Mesodermal cell (in vitro differentiated cells): ENCODE measurements at regions not wholly inside any gene's neighbourhood (a gene's known extent, or its start where the extent isn't known, plus 50 kb on each side); places are given as distances from the start of the nearest gene placed in this dataset.
"Not testable (repeated sequence)": the region's sequence is repeated elsewhere in the genome, so short reads cannot be mapped to it uniquely, and the experiment has no call there.

Experiments used
- H3K27ac ChIP-seq: 2 replicates; pipeline ENCODE4 v1.7.0; 2013; ENCODE audit warnings: mild to moderate bottlenecking, low read depth, low read length, moderate library complexity; ENCODE audit not compliant: severe bottlenecking
- H3K36me3 ChIP-seq: 2 replicates; pipeline ENCODE4 v1.7.1; 2013; ENCODE audit warnings: mild to moderate bottlenecking, low read length, moderate library complexity; ENCODE audit not compliant: control insufficient read depth, insufficient read depth
- H3K4me1 ChIP-seq: one replicate; pipeline ENCODE4 v1.7.1; 2013; ENCODE audit warnings: mild to moderate bottlenecking, low read length; ENCODE audit not compliant: insufficient read depth, control insufficient read depth, poor library complexity, severe bottlenecking
- H3K4me3 ChIP-seq: 2 replicates; pipeline ENCODE4 v1.7.0; 2013; ENCODE audit warnings: low read length, control low read depth, mild to moderate bottlenecking; ENCODE audit not compliant: insufficient read depth, poor library complexity, severe bottlenecking; ENCODE audit errors: extremely low read depth
- H3K9me3 ChIP-seq: 2 replicates; pipeline ENCODE4 v1.7.1; 2013; ENCODE audit warnings: mild to moderate bottlenecking, low read length, moderate library complexity; ENCODE audit not compliant: control insufficient read depth
- WGBS, 2 experiments: methylation state at CpG; one replicate each; pipeline ENCODE4 v1.1.5; 2013; ENCODE audit warnings: missing lambda C conversion rate in 2 of 2; ENCODE audit not compliant: insufficient coverage in 2 of 2; 5-methylcytosine and 5-hydroxymethylcytosine counted together

DNA sequence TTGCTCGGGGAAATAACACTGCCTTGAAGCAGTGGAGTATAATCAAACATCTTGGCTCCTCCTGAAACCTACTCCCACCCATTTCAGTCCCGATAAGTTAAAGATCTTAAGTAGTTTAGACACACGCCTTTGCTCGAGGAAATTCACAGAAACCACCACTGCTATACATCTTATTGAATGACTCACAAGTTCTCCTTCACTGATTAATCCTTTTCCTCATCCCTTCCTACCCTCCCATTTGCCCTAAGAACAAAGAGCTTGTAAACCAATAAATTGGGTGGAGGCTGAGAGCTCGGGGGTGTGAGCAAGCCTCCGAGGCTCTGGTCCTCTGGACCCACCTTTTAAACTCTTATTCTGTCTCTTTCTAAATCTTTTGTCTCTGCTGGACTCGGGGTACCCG is 86.5 kb downstream of the XCL2 start:
- H3K4me3 ChIP-seq, H3K36me3 ChIP-seq, H3K27ac ChIP-seq, H3K9me3 ChIP-seq, H3K4me1 ChIP-seq: not testable (repeated sequence)
- 73 to 83% methylated on average over 2 of the region's 8 CpGs for WGBS, 2 experiments

DNA sequence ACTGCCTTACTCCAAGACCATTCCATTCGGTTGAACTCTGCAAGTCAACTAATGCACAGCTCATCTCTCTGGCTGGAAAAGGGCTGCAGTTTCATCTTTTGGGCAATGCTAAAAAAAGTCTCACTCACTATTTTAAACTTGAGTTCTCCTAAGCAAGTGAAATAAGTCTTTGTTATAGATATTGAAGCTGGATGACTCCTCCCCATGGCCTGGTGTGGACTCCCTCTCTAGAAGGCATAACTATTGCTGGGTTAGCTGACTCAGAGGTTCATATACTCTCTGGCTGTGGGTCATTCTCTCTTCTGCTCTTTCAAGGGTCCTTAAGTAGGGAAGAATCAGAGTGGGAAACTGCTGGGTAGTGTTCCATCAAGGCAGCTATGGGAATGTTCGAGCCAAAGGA is 88.0 kb downstream of the XCL2 start:
- Histone ChIP-seq H3K9me3 (no peaks in the 10 kb centered on the region), H3K27ac (no peak overlapping the region), H3K4me3 (no peak overlapping the region), H3K4me1 (no peaks in the 10 kb centered on the region), H3K36me3 (no peaks in the 10 kb centered on the region)
- 100% methylated on average over 1 to 2 of the region's 2 CpGs for WGBS, 2 experiments

DNA sequence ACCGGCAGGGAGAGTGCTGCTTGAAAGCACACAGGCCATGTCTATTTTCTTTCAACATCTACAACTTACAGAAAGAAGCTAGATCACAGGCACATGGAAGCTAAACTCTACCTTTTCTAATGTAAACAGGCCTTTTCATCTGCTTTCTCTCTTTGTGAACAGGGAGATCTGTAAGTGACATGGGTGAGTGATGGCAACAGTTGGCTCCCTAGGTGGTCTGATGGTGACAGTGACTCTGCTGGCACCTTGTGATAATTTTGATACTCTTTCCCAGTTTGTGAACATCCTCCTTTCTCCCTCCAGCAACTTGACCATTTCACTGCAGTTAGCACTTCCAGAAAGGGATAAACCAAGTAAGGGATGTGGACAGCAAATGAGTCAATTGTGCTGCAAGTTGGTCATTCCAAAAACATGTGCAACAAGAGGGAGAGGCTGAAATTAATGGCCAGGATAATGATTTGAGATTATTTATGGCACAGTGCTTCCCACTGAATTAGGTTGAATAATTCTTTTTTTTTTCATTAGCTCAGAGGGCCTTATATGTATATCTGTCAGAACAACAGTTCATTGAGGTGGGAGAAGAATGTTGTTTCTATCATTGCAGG is 89.5 kb downstream of the XCL2 start:
- no peaks in the 10 kb centered on the region for H3K36me3 ChIP-seq
- no peaks in the 10 kb centered on the region for H3K9me3 ChIP-seq
- WGBS, 2 experiments: no CpG with 5 or more reads among the region's 1 CpG
- no peak overlapping the region for H3K27ac ChIP-seq
- H3K4me3 ChIP-seq: no peak overlapping the region
- no peaks in the 10 kb centered on the region for H3K4me1 ChIP-seq

DNA sequence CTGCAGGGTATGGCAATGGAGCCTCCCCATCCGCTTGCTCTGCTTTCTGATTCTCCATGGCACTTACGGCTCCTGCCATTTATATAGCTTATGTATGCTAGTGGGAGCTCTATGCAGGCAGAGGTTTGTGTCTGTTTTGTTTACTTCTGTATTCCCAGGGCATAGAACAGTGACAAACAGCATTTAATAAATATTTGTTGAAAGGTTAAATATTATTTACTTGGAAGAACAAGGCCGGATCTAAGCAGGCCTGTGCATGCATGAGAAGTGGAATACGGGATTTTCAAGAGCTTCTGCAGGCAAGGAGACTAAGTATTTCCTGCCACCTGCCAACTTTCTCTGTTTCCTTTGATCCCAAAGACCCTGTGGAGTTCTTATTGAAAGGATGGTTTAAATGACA is 90.7 kb downstream of the XCL2 start:
- no peak overlapping the region for H3K4me3 ChIP-seq
- H3K36me3 ChIP-seq: no peaks in the 10 kb centered on the region
- H3K4me1 ChIP-seq: no peaks in the 10 kb centered on the region
- no peaks in the 10 kb centered on the region for H3K9me3 ChIP-seq
- 81% methylated on average over 3 of the region's 4 CpGs; no CpG with 5 or more reads in 1 of the 2 experiments for WGBS, 2 experiments
- no peak overlapping the region for H3K27ac ChIP-seq

DNA sequence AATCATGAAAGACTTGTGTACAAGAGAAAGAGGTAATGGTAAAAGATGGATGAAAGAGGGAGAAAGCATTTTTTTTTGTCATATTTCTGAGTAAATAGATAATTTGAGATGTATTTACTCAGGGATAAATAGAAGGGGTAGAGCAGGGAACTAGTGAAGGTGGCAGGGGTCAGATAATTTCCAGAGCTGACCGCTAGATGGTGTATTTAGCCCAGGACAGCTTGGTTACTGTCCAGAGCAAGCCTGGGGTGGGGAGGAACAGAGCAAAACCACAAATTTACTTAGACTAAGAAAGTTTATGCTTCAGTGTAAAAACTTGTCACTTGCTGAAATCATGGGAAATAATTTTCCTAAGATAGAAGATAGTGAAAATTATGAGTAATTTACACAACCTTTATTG is 91.5 kb downstream of the XCL2 start:
- no peaks in the 10 kb centered on the region for H3K9me3 ChIP-seq
- no peaks in the 10 kb centered on the region for H3K4me1 ChIP-seq
- H3K4me3 ChIP-seq: no peak overlapping the region
- H3K27ac ChIP-seq: no peak overlapping the region
- no peaks in the 10 kb centered on the region for H3K36me3 ChIP-seq
- WGBS, 2 experiments: no CpG with 5 or more reads among the region's 1 CpG

DNA sequence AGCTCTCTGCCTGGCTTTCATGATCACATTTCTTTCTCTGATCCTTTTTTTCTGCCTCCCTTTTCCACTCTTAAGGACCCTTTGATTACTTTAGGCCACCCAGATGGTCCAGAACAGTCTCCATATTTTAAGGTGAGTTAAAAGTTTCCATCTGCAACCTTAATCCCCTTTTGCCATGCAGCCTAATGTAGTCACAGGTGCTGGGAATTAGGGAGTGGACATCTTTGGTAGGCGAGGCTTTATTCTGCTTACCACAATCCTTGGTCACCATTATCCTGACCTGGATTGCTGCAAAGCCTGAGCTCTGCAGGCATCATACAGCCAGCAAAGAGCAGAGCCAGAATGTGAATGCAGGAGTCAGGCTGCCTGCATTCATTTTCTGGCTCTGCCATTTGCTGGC is 95.9 kb downstream of the XCL2 start:
- no peaks in the 10 kb centered on the region for H3K4me1 ChIP-seq
- no peaks in the 10 kb centered on the region for H3K36me3 ChIP-seq
- H3K27ac ChIP-seq: no peak overlapping the region
- 100% methylated on average over 1 of the region's 1 CpG; no CpG with 5 or more reads in 1 of the 2 experiments for WGBS, 2 experiments
- no peak overlapping the region for H3K4me3 ChIP-seq
- no peaks in the 10 kb centered on the region for H3K9me3 ChIP-seq

DNA sequence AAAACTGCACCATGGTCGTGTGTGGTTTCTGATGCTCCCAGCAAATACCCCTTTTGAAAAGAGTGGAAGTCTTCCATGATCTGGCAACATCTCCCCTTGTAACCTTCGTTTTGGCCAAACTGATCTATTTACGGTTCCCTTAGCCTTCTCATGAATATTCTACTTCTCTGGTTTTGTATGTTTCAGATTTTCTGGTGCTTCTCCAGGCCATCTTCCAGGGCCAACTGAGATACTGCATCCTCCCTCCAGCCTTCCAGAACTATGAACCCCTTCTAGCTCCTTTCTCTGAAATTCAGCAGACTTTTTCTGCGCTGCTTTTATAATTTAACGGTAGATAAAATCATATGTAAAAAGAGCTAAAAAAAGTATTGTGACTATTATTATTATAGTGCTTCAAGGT is 97.7 kb downstream of the XCL2 start:
- H3K4me1 ChIP-seq: no peaks in the 10 kb centered on the region
- no peak overlapping the region for H3K4me3 ChIP-seq
- no peaks in the 10 kb centered on the region for H3K36me3 ChIP-seq
- no peak overlapping the region for H3K27ac ChIP-seq
- H3K9me3 ChIP-seq: no peaks in the 10 kb centered on the region
- 86 to 100% methylated on average over 3 to 4 of the region's 5 CpGs for WGBS, 2 experiments

DNA sequence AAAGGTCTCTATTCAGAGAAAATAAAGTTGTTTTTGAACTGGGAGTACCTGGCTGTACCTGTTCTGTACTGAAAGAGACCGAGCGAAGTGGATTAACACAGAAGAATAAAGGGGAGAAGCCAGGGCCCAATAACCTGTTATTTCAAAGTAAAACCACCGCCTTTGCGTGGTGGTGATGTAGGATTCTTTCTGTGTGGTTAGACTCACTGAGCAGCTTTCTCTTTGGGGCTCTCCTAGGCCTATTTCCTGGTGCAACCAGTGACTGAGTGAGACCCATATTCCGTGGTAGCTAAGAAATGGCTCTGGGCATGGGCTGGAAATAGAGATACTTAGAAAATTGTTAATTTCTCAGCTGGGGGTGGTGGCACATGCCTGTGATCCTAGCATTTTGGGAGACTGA is 99.9 kb downstream of the XCL2 start:
- Histone ChIP-seq H3K36me3 (no peaks in the 10 kb centered on the region), H3K9me3 (no peaks in the 10 kb centered on the region), H3K4me3 (no peak overlapping the region), H3K4me1 (no peaks in the 10 kb centered on the region), H3K27ac (no peak overlapping the region)
- 78 to 84% methylated on average over 3 to 5 of the region's 5 CpGs for WGBS, 2 experiments

DNA sequence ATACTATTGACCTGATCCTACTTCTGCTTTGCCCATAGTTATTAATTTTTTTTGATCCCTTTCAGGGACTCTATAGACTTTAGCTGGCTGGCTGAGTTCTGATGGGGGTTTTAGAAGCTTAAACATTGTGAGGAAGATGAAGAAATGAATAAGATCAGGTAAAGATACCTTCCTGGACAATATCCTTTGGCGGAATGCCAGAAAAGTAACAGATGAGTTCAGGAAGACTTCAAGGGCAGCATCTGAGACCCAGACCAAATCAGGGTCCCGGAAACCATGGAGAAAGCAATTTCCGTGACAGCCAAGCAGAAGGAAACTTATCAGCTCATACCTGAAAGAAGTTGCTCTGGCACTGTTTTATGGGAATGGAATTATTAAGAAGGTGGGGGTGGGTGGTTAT is 100.4 kb downstream of the XCL2 start:
- H3K27ac ChIP-seq: no peak overlapping the region
- no peak overlapping the region for H3K4me3 ChIP-seq
- no peaks in the 10 kb centered on the region for H3K36me3 ChIP-seq
- WGBS, 2 experiments: 100% methylated on average over 3 of the region's 3 CpGs
- H3K4me1 ChIP-seq: no peaks in the 10 kb centered on the region
- H3K9me3 ChIP-seq: no peaks in the 10 kb centered on the region

DNA sequence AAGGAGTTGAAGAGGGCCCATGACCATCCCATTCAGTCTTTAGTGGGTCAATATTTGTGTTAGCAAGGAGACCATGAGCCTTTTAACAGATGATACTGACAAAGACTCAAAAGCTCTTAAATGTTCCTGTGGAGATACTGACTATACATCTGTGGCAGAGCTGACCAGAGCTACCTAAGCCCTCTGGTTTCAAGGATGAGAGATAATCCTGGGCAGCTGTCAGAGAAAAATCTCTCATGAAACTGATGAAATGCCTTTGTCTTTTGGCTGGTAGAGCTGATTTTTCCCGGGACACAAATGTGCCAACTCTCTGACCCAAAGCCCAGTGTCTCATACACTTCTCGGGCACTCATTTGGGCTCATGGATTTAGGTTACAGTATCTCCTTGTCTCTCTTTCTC is 100.9 kb downstream of the XCL2 start:
- no peaks in the 10 kb centered on the region for H3K36me3 ChIP-seq
- 80 to 86% methylated on average over 1 of the region's 2 CpGs for WGBS, 2 experiments
- H3K9me3 ChIP-seq: no peaks in the 10 kb centered on the region
- H3K27ac ChIP-seq: no peak overlapping the region
- H3K4me3 ChIP-seq: no peak overlapping the region
- no peaks in the 10 kb centered on the region for H3K4me1 ChIP-seq

DNA sequence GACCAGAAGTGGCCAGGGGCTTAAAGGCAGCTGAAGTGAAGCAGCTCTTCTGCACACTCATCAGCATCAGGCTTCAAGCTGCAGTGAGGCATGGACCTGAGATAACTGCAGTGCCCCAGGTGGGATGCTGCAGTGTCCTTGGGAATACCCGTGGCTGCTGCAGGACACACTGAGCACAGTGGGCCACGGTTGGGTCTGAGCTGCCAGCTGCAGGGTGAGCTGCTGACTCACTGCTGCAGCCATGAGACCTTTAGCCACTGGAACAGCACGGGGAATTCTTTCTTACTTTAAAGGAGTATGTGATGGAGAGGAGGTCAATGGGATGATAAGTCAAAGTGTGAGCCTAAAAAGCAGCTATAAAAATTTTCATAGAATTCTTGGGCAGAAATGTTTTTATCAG is 102.1 kb downstream of the XCL2 start:
- WGBS, 2 experiments: 69 to 71% methylated on average over 3 of the region's 3 CpGs
- no peak overlapping the region for H3K4me3 ChIP-seq
- no peaks in the 10 kb centered on the region for H3K4me1 ChIP-seq
- no peak overlapping the region for H3K27ac ChIP-seq
- no peaks in the 10 kb centered on the region for H3K36me3 ChIP-seq
- no peaks in the 10 kb centered on the region for H3K9me3 ChIP-seq
